ENCODE measurements at regions not wholly inside any gene's neighbourhood (a gene's known extent, or its start where the extent isn't known, plus 50 kb on each side); places are given as distances from the start of the nearest gene placed in this dataset.

DNA sequence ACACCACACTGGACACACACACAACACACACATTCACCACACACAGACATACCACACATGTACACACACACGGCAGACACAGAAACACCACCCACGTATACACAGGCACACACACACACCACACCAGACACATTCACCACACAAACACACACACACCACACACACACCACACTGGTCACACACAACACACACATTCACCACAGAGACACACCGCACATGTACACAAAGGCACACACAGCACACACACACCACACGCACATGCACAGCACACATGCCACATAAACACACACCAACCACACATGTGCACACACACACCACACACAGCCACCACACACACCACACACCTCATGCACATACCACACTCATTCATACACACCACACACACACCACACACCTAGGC lies 84.2 kb upstream of the PRR5 start:
- TF ChIP-seq, protein P1, sequence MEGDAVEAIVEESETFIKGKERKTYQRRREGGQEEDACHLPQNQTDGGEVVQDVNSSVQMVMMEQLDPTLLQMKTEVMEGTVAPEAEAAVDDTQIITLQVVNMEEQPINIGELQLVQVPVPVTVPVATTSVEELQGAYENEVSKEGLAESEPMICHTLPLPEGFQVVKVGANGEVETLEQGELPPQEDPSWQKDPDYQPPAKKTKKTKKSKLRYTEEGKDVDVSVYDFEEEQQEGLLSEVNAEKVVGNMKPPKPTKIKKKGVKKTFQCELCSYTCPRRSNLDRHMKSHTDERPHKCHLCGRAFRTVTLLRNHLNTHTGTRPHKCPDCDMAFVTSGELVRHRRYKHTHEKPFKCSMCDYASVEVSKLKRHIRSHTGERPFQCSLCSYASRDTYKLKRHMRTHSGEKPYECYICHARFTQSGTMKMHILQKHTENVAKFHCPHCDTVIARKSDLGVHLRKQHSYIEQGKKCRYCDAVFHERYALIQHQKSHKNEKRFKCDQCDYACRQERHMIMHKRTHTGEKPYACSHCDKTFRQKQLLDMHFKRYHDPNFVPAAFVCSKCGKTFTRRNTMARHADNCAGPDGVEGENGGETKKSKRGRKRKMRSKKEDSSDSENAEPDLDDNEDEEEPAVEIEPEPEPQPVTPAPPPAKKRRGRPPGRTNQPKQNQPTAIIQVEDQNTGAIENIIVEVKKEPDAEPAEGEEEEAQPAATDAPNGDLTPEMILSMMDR (IDR thresholded peaks at IDR 0.05; ENCODE audit: low read depth, low read length, missing input control) = no peak
- TF ChIP-seq TAF1 (conservative IDR thresholded peaks at IDR 0.05) = no peak

Measured in liver (tissue), 3 donors.